Activated CD8-positive, alpha-beta memory T cell treated with anti-CD3 and anti-CD28 coated beads, Interleukin-2, amount 50 U/mL, for 48 hours (primary cell): ENCODE measurements at regions not wholly inside any gene's neighbourhood (a gene's known extent, or its start where the extent isn't known, plus 50 kb on each side); places are given as distances from the start of the nearest gene placed in this dataset.
A peak's percentile ranks its signal among the peaks of the same experiment; 100 is the strongest.

ENCODE experiments used
- DNase-seq: peaks from one replicate; pipeline ENCODE4 v3.0.0-alpha.2; 2020

- no peak for DNase-seq
Measured at GRCh38 chr2:8277921-8278571, 403.8 kb upstream of the ID2 start.

DNA sequence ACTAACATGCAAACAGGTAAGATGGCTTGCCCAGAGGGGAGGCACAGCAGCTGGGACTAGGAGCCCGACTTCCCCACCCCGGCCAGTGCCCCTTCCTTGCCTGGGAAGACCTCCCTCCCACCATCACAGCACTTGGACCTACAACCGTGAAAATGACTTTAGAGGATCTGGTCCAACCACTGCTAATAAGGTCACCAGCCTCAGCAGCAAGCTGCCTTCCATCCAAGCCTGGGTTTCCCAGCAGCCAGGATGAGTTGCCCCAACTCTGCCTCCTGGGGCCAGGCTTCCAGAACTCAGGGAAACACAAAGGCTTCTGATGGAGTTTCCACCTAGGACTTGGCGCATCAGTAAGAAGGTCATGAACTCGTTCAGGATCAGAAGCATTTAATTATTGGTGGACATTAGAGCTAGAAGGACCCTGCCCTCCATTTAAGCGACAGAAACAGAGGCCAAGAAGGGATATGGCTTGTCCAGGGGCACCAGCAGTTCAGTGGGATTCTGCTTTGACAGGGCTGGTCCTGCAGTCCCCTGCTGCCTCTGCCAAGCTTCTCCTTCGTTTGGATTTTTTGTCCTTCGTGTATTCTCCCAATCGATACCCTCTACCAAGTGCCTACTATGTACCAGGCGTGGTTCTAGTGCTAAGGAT, 403.0 kb upstream of the ID2 start:
- DNase-seq = no peak

DNA sequence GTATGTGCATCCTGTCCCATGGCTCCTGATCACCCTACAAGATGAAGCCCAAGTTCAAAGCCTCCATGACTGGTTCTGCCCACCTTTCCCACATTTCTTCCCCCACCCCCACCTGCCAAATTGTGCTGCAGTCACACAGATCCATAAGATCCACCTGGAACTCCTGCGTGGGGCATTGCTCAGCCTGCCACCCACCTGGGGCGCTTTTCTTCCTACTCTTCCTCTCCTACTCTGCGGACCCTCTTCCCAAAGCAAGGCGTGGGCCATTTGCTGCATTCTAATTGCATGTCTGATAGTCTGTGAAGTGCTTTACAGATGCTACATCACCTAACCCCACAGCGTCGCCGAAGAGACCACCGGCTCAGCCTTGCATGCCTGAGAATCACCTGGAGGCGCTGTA, 402.4 kb upstream of the ID2 start:
- no peak for DNase-seq

GRCh38 chr2:8281234-8281633, 400.6 kb upstream of the ID2 start:
- DNase-seq = no peak

DNA sequence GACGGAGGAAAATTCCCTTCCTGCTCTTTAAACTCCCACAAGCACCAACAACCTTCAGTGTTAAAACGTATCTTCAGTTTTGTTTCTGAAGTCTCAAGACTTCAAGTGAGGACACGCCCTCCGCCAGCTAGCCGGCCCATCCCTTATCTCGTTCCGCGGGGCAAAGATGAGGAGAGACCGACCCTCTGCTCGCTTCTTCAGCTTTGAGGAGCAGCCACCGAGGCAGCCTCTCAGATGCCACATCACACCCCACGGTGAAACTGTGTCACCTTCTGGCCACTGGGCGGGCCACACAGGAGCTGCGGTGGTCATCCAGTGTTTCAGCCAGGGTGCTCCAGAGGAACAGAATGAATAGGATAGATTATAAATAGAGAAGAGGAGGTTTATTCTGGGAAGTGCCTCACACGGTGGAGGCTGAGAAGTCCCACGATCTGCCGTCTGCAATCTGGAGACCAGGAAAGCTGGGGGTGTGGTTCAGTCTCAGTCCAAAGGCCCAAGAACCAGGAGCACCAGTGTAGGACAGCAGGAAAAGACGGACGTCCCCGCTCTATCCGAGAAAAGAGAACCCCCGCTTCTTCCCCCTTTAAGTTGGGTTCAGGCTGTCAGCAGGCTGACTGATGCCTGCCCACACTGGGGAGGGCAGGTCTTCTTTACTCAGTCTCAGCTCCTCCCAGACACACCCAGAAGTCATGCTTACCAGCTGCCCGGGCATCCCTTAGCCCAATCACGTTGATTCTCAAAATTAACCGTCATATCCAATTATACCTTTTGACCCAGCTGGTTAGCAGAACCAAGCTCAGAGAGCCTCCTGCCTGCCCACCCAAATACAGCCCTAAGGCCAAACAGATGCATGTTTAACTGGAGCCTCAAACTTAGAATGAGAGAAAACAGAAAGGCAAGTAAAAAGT, 399.7 kb upstream of the ID2 start:
- DNase-seq = no peak

DNA sequence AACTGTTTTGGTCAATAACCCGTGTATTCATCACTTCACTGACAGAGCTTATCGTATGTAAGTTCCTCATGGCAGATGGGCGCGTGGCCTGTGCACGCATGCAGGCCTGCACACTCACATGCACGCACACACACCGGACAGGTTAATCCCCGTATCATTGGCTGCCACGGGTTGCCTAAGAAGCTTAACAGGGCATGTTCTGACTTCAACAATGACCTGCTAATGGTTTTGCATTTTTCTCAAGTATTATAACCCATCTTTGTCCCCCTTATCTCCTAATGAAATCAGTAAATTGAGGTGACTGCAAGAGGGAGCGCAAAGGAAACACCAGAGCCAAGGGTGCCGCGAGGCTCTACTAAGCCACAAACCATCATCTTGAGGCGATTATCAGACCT, 399.0 kb upstream of the ID2 start:
- no peak for DNase-seq

DNA sequence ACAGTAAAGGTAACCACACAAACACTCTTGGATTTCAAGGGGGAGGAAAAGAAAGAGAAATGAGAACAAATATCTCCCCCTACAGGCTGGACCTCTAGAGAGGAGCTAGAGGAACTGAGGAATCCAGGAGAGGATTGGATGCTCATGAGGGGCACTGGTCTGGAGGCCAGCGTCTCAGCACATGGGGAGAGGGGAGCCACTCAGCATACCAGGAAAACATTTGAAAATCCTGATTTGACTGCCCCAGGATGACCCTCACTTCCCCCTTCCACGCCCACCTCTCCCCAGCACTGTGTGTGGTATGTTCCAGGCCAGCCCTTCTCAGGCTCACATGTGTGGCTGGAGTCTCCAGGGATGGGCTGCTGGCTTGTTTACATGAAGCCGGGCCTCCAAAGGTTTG, 396.8 kb upstream of the ID2 start:
- DNase-seq = no peak

GRCh38 chr2:8285898-8286297, 396.0 kb upstream of the ID2 start:
- DNase-seq = no peak

GRCh38 chr2:8288206-8288605, 393.6 kb upstream of the ID2 start:
- DNase-seq = no peak

GRCh38 chr2:8289111-8289510, 392.7 kb upstream of the ID2 start:
- no peak for DNase-seq

GRCh38 chr2:8290771-8291352, 391.0 kb upstream of the ID2 start:
- no peak for DNase-seq

DNA sequence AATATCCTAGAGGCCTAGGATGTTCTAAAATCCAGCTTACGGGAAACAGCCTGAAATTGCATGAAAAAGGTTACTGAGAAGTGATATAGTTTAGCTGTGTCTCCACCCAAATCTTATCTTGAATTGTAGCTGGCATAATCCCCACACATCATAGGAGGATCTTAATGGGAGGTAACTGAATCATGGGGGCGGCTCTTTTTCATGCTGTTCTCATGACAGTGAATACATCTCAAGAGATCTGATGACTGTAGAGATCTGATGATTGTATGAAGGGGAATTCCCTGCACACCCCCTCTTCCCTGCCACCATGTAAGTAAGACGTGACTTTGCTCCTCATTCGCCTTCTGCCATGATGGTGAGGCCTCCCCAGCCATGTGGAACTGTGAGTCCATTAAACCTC, 385.6 kb upstream of the ID2 start:
- DNase-seq = peak; percentile 49

- DNase-seq = peak; percentile 33
Measured at GRCh38 chr2:8297376-8298231, 384.3 kb upstream of the ID2 start.

- peak; percentile 43 for DNase-seq
Measured at GRCh38 chr2:8298783-8299182, 383.1 kb upstream of the ID2 start.

DNA sequence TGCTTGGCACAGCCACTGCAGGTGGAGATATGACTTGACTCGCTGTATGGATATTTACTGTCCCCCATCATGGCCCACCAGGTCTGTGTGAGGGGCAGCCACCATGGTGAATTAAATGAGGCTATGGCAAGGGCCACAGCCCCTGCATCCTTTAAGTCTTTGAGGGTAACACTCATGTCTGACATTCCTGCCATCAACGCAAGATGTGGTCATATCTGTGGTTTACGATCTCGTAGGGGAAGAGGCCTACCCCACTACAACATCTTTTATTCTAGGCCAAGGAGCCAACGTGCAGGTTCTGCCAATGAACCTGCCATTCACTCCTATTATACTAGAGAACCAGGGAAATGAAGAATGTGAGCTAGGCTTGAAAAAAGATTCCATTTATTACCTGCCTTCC, 381.6 kb upstream of the ID2 start:
- DNase-seq = peak; percentile 20

- peak; percentile 47 for DNase-seq
Measured at GRCh38 chr2:8300905-8301304, 381.0 kb upstream of the ID2 start.

- peak; percentile 80 for DNase-seq
Measured at GRCh38 chr2:8303322-8303832, 378.5 kb upstream of the ID2 start.

DNA sequence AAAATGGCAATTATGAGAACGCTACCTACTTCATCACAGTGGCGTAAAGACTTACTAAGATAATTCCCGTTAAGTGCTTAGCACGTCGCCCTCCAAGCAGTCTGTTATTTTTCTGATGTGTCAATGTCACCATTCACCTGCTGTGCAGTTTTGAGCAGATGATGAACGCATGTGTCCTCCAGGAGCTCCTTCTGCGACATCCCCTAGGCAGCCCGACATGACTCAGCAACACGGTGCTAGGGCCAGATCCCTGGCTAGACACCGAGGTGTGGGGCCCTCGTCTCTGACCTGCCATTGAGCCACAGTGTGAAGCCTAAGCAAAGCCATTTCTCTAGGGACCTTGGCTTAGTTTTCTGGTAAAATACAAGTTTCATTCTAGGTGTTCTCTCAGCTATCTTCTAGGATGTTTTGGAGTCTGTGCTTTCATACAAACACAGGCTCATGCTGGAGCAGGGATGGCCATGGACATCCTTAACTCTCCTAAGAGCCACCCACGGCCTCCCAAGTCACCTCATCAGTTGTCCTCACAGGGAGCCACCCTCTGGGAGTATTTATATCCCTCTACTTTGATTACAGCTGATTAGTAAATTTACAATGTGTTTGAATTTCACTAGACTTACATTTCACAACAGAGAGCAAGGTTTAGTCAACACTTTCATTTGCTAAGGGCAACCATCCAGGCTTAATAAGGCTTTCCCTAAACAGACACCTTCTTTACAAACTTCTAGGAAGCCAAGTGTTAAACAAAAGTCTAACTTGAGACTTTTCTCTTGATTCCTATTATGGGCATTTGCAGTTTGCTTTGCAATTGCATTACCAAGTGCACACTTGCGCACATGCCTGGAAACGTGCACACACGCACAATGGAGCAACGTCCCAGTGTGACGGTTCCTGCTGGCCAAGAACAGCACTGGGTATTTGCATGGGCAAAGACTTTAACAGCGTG, 376.8 kb upstream of the ID2 start:
- DNase-seq = peak; percentile 48

DNA sequence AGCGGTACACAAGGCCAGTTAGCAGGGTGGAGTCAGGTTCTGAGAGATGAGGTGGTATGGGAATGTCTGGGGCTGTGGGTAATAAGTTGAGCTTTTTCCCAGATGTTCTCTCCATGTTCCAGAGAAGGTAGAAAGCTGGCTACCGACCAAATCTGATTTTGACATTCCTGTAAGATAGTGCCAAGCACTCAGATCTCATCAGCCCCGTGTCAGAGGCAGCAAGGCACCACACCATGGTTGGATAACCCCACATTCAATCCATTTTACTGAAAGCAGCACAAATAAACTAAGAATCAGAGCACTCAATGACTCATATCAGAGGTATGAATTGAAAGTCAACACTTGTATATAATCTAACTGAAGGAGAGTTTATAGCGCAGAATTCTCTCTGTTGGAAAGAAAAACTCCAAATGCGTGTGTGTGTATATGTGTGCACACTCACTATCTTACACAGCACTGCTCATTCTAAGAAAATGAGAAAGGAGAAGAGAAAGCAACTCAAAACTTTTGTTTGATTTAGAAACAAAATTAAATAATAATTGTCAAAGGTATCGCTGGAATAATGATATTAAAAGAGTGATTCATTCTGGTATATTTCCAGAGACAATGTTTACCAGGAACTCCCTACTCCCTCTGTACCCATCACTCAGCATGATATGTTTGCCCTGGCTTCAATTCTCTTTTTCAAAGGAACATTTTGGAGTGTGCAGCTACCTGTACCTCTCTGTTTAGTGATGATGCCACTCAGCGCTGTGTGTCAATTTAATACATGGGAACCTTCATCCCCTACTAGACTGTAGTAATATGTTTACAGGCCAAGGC, 375.1 kb upstream of the ID2 start:
- peak; percentile 45 for DNase-seq

GRCh38 chr2:8307606-8308180, 374.2 kb upstream of the ID2 start:
- DNase-seq = peak; percentile 45
